Tongue (tissue), 1 donor: ENCODE measurements at regions not wholly inside any gene's neighbourhood (a gene's known extent, or its start where the extent isn't known, plus 50 kb on each side); places are given as distances from the start of the nearest gene placed in this dataset.

Experiments used
- DNase-seq: peaks from one replicate; pipeline ENCODE4 v3.0.0-alpha.2; 2015

- DNase-seq = no peak
Observed at GRCh38 chr5:116361979-116362577, 212.5 kb downstream of the SEMA6A start.

GRCh38 chr5:116361171-116361967 lies 213.3 kb downstream of the SEMA6A start:
- peak; percentile 73 for DNase-seq

GRCh38 chr5:116360008-116360853 lies 214.4 kb downstream of the SEMA6A start:
- DNase-seq = peak; percentile 91

- peak; percentile 45 for DNase-seq
Observed at GRCh38 chr5:116359592-116359991, 215.0 kb downstream of the SEMA6A start.

- no peak for DNase-seq
Observed at GRCh38 chr5:116358911-116359418, 215.7 kb downstream of the SEMA6A start.

GRCh38 chr5:116358015-116358523 lies 216.6 kb downstream of the SEMA6A start:
- no peak for DNase-seq

GRCh38 chr5:116355819-116356601 lies 218.6 kb downstream of the SEMA6A start:
- no peak for DNase-seq

GRCh38 chr5:116354699-116355098 lies 219.9 kb downstream of the SEMA6A start:
- no peak for DNase-seq

GRCh38 chr5:116347657-116348056 lies 227.0 kb downstream of the SEMA6A start:
- no peak for DNase-seq

GRCh38 chr5:116343961-116344360 lies 230.7 kb downstream of the SEMA6A start:
- peak; percentile 67 for DNase-seq
